ENCODE measurements at regions not wholly inside any gene's neighbourhood (a gene's known extent, or its start where the extent isn't known, plus 50 kb on each side); places are given as distances from the start of the nearest gene placed in this dataset.

DNA sequence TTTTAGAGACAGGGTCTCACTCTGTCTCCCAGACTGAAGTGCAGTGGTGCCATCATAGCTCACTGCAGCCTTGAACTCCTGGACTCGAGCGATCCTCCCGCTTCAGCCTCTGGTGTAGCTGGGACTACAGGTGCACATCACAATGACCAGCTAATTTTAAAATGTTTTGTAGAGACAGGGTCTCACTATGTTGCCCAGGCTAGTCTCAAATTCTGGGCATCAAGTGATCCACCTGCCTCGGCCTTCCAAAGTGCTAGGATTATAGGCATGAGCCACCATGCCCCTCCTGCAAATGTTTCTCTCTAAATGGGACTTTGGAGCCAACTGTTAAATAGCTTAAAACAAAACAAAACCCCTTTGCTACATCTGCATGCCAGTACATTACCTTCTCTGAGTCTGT lies 82.2 kb upstream of the BRD7 start:
- TF ChIP-seq EZH2 (IDR thresholded peaks at IDR 0.05; ENCODE audit: low read depth, unreplicated experiment) (no peak), EZH2phosphoT487 (IDR thresholded peaks at IDR 0.05; ENCODE audit: unreplicated experiment) (no peak), CREB1 (CRISPR knock-in tag; IDR thresholded peaks at IDR 0.05; ENCODE audit: low read depth) (no peak), NANOG (IDR thresholded peaks at IDR 0.05; ENCODE audit: borderline replicate concordance) (no peak), ZNF331 (CRISPR knock-in tag; IDR thresholded peaks at IDR 0.05; ENCODE audit: low read depth) (no peak), JUNB (IDR thresholded peaks at IDR 0.05; ENCODE audit: unreplicated experiment) (no peak), POLR2AphosphoS5 (IDR thresholded peaks at IDR 0.05; ENCODE audit: low read depth) (no peak)
- TF ChIP-seq, protein P1, sequence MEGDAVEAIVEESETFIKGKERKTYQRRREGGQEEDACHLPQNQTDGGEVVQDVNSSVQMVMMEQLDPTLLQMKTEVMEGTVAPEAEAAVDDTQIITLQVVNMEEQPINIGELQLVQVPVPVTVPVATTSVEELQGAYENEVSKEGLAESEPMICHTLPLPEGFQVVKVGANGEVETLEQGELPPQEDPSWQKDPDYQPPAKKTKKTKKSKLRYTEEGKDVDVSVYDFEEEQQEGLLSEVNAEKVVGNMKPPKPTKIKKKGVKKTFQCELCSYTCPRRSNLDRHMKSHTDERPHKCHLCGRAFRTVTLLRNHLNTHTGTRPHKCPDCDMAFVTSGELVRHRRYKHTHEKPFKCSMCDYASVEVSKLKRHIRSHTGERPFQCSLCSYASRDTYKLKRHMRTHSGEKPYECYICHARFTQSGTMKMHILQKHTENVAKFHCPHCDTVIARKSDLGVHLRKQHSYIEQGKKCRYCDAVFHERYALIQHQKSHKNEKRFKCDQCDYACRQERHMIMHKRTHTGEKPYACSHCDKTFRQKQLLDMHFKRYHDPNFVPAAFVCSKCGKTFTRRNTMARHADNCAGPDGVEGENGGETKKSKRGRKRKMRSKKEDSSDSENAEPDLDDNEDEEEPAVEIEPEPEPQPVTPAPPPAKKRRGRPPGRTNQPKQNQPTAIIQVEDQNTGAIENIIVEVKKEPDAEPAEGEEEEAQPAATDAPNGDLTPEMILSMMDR (conservative IDR thresholded peaks at IDR 0.05; ENCODE audit: low read depth in 2 of 2), result no peak
- TF ChIP-seq, protein P2, sequence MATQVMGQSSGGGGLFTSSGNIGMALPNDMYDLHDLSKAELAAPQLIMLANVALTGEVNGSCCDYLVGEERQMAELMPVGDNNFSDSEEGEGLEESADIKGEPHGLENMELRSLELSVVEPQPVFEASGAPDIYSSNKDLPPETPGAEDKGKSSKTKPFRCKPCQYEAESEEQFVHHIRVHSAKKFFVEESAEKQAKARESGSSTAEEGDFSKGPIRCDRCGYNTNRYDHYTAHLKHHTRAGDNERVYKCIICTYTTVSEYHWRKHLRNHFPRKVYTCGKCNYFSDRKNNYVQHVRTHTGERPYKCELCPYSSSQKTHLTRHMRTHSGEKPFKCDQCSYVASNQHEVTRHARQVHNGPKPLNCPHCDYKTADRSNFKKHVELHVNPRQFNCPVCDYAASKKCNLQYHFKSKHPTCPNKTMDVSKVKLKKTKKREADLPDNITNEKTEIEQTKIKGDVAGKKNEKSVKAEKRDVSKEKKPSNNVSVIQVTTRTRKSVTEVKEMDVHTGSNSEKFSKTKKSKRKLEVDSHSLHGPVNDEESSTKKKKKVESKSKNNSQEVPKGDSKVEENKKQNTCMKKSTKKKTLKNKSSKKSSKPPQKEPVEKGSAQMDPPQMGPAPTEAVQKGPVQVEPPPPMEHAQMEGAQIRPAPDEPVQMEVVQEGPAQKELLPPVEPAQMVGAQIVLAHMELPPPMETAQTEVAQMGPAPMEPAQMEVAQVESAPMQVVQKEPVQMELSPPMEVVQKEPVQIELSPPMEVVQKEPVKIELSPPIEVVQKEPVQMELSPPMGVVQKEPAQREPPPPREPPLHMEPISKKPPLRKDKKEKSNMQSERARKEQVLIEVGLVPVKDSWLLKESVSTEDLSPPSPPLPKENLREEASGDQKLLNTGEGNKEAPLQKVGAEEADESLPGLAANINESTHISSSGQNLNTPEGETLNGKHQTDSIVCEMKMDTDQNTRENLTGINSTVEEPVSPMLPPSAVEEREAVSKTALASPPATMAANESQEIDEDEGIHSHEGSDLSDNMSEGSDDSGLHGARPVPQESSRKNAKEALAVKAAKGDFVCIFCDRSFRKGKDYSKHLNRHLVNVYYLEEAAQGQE (IDR thresholded peaks at IDR 0.05; ENCODE audit: unreplicated experiment), result no peak
- TF ChIP-seq, protein P3, sequence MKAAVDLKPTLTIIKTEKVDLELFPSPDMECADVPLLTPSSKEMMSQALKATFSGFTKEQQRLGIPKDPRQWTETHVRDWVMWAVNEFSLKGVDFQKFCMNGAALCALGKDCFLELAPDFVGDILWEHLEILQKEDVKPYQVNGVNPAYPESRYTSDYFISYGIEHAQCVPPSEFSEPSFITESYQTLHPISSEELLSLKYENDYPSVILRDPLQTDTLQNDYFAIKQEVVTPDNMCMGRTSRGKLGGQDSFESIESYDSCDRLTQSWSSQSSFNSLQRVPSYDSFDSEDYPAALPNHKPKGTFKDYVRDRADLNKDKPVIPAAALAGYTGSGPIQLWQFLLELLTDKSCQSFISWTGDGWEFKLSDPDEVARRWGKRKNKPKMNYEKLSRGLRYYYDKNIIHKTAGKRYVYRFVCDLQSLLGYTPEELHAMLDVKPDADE (IDR thresholded peaks at IDR 0.05), result no peak

Data from GM23338 (cell line).